ENCODE measurements at regions not wholly inside any gene's neighbourhood (a gene's known extent, or its start where the extent isn't known, plus 50 kb on each side); places are given as distances from the start of the nearest gene placed in this dataset.

- Histone ChIP-seq H3K27ac (ENCODE audit: low read depth in 1 of 2, low read length in 2 of 2) (no peak overlapping the region), H4K20me1 (ENCODE audit: insufficient read depth, low read length) (no peaks in the 10 kb centered on the region), H3K4me2 (replicated peaks; ENCODE audit: extremely low read depth, low read length, poor library complexity, severe bottlenecking) (no peak overlapping the region), H3K9ac (ENCODE audit: insufficient read depth, low read length, poor library complexity, severe bottlenecking) (no peak overlapping the region), H3K9me3 (replicated peaks in 1 of 2; ENCODE audit: control insufficient read depth in 1 of 2, insufficient read depth in 1 of 2, low read length in 2 of 2) (no peaks in the 10 kb centered on the region), H3K4me3 (replicated peaks in 1 of 3; ENCODE audit: low read depth in 2 of 3, low read length in 3 of 3) (no peak overlapping the region), H3K27me3 (ENCODE audit: control insufficient read depth in 2 of 2, insufficient read depth in 2 of 2, low read length in 2 of 2) (peaks cover 0 to under 1% of the 10 kb centered on the region in 2 donors), H3K79me2 (ENCODE audit: insufficient read depth, low read length) (no peaks in the 10 kb centered on the region), H3K4me1 (ENCODE audit: control insufficient read depth in 1 of 2, insufficient read depth in 2 of 2, low read length in 2 of 2) (no peaks in the 10 kb centered on the region), H2AFZ (ENCODE audit: insufficient read depth, low read depth, low read length, poor library complexity, severe bottlenecking) (no peak overlapping the region), H3K36me3 (replicated peaks in 1 of 2; ENCODE audit: control insufficient read depth in 1 of 2, insufficient read depth in 2 of 2, low read length in 2 of 2) (no peaks in the 10 kb centered on the region)
- H3K4me1 Mint-ChIP-seq: no peaks in the 10 kb centered on the region
- no peak for DNase-seq
- no peaks in the 10 kb centered on the region for H3K36me3 Mint-ChIP-seq
- H3K9me3 Mint-ChIP-seq: no peaks in the 10 kb centered on the region
- peaks cover 10 to 12% (median 10%) of the 10 kb centered on the region in 3 donors for H3K27me3 Mint-ChIP-seq (ENCODE audit: low read depth in 3 of 3)
- no peak for TF ChIP-seq CTCF (IDR thresholded peaks at IDR 0.05)
- peak overlapping the region in 1 of 2 donors; percentile 35 for H3K4me3 Mint-ChIP-seq
- intact Hi-C loops (cut with micrococcal nuclease): loop anchor here in 1 of 2 donors (2.0 kb wide), 1 partner anchor 212 kb away; the partner anchor contains the start of gene TNFRSF21
- peak overlapping the region in 1 of 7 donors; percentile 51 for H3K27ac Mint-ChIP-seq
- WGBS (ENCODE audit: insufficient coverage): 47% methylated on average over 6 of the region's 9 CpGs
These were observed 54.2 kb upstream of the ADGRF1 start for GRCh38 chr6:47096211-47096895.

- no peak overlapping the region for H2AFZ ChIP-seq (ENCODE audit: insufficient read depth, low read depth, low read length, poor library complexity, severe bottlenecking)
- H3K79me2 ChIP-seq (ENCODE audit: insufficient read depth, low read length): no peaks in the 10 kb centered on the region
- no peaks in the 10 kb centered on the region for H4K20me1 ChIP-seq (ENCODE audit: insufficient read depth, low read length)
- no peaks in the 10 kb centered on the region for H3K27me3 ChIP-seq (ENCODE audit: control insufficient read depth in 2 of 2, insufficient read depth in 2 of 2, low read length in 2 of 2)
- H3K9ac ChIP-seq (ENCODE audit: insufficient read depth, low read length, poor library complexity, severe bottlenecking): no peak overlapping the region
- no peak overlapping the region for H3K4me3 Mint-ChIP-seq
- no peaks in the 10 kb centered on the region for H3K4me1 Mint-ChIP-seq
- DNase-seq: no peak
- no peak overlapping the region for H3K27ac ChIP-seq (ENCODE audit: low read depth in 1 of 2, low read length in 2 of 2)
- intact Hi-C loops (cut with micrococcal nuclease): no loop called here
- H3K36me3 Mint-ChIP-seq: no peaks in the 10 kb centered on the region
- TF ChIP-seq CTCF (IDR thresholded peaks at IDR 0.05): no peak
- peaks cover 5 to 10% (median 9%) of the 10 kb centered on the region in 3 donors for H3K27me3 Mint-ChIP-seq (ENCODE audit: low read depth in 3 of 3)
- 54% methylated on average over 2 of the region's 3 CpGs for WGBS (ENCODE audit: insufficient coverage)
- H3K27ac Mint-ChIP-seq: peak overlapping the region in 1 of 7 donors; percentile 16
- no peaks in the 10 kb centered on the region for H3K4me1 ChIP-seq (ENCODE audit: control insufficient read depth in 1 of 2, insufficient read depth in 2 of 2, low read length in 2 of 2)
- H3K4me2 ChIP-seq (replicated peaks; ENCODE audit: extremely low read depth, low read length, poor library complexity, severe bottlenecking): no peak overlapping the region
- no peak overlapping the region for H3K4me3 ChIP-seq (replicated peaks in 1 of 3; ENCODE audit: low read depth in 2 of 3, low read length in 3 of 3)
- H3K9me3 ChIP-seq (replicated peaks in 1 of 2; ENCODE audit: control insufficient read depth in 1 of 2, insufficient read depth in 1 of 2, low read length in 2 of 2): no peaks in the 10 kb centered on the region
- no peaks in the 10 kb centered on the region for H3K36me3 ChIP-seq (replicated peaks in 1 of 2; ENCODE audit: control insufficient read depth in 1 of 2, insufficient read depth in 2 of 2, low read length in 2 of 2)
- H3K9me3 Mint-ChIP-seq: peaks cover 0 to 2% (median 0%) of the 10 kb centered on the region in 7 donors
These were observed 52.3 kb upstream of the ADGRF1 start for GRCh38 chr6:47094241-47094925.

Data from CD14-positive monocyte (primary cell).